AG10803 (cell line): ENCODE measurements at regions not wholly inside any gene's neighbourhood (a gene's known extent, or its start where the extent isn't known, plus 50 kb on each side); places are given as distances from the start of the nearest gene placed in this dataset.

Source experiments
- DNase-seq: peaks from one replicate; pipeline ENCODE4 v3.0.0; 2010; ENCODE audit warnings: low read depth
- H3K4me3 ChIP-seq: 2 replicates; pipeline ENCODE4 v1.5.1; 2011; ENCODE audit warnings: mild to moderate bottlenecking, low read length, control low read depth
- CTCF ChIP-seq: conservative IDR thresholded peaks from 2 replicates; pipeline ENCODE4 v1.5.1; 2011; ENCODE audit warnings: mild to moderate bottlenecking, low read length, control low read depth, inconsistent platforms

GRCh38 chr2:38174131-38174530 is 98.2 kb upstream of the CYP1B1 start:
- TF ChIP-seq CTCF = no peak
- no peak for DNase-seq

GRCh38 chr2:38173683-38174082 is 97.7 kb upstream of the CYP1B1 start:
- H3K4me3 ChIP-seq = no peak overlapping the region
- no peak for TF ChIP-seq CTCF
- no peak for DNase-seq

More at GRCh38 chr2:38174131-38174530, 98.2 kb upstream of the CYP1B1 start:
- no peak overlapping the region for H3K4me3 ChIP-seq

- H3K4me3 ChIP-seq = no peak overlapping the region
- no peak for TF ChIP-seq CTCF
- no peak for DNase-seq
Measured at GRCh38 chr2:38171208-38171855, 95.4 kb upstream of the CYP1B1 start.

- no peak for DNase-seq
- TF ChIP-seq CTCF = no peak
- no peak overlapping the region for H3K4me3 ChIP-seq
Measured at GRCh38 chr2:38170733-38171132, 94.8 kb upstream of the CYP1B1 start.

GRCh38 chr2:38170067-38170466 is 94.1 kb upstream of the CYP1B1 start:
- no peak for DNase-seq
- H3K4me3 ChIP-seq = no peak overlapping the region
- no peak for TF ChIP-seq CTCF

- no peak for TF ChIP-seq CTCF
Measured at GRCh38 chr2:38168710-38169480, 92.9 kb upstream of the CYP1B1 start.

GRCh38 chr2:38167968-38168350 is 92.0 kb upstream of the CYP1B1 start:
- peak; percentile 52 for DNase-seq
- no peak overlapping the region for H3K4me3 ChIP-seq
- TF ChIP-seq CTCF = no peak

More at GRCh38 chr2:38168710-38169480, 92.9 kb upstream of the CYP1B1 start:
- H3K4me3 ChIP-seq = no peak overlapping the region
- DNase-seq = peak; percentile 72
